ENCODE measurements at regions not wholly inside any gene's neighbourhood (a gene's known extent, or its start where the extent isn't known, plus 50 kb on each side); places are given as distances from the start of the nearest gene placed in this dataset.

DNA sequence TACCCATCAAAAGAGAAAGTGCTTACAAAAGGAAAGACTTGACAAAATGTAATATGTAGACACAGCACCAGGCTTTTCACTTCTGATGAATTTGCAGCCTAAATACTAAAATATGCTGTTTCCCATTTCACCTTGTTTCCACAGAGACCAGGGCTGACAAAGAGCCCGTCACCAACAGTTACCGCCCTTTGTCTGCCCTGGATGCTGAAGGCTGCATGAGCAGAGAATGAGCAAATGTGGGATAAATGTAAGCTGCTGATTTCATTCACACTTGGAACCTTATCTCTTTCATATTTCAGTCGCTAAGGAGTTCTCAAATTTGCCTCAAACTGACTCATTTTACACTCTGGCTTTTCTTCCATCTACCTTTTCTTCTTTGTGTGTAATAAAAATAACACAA lies 213.9 kb downstream of the TMEM167A start:
- Histone ChIP-seq H3K4me3 (no peak overlapping the region), H3K27me3 (no peaks in the 10 kb centered on the region), H3K4me2 (peak overlapping the region; percentile 23), H3K4me1 (peaks cover 52% of the 10 kb centered on the region), H4K20me1 (ENCODE audit: low read depth) (no peaks in the 10 kb centered on the region), H3K9ac (no peak overlapping the region), H3K79me2 (ENCODE audit: low read depth) (no peaks in the 10 kb centered on the region), H3K9me3 (ENCODE audit: low read depth) (no peaks in the 10 kb centered on the region), H3K27ac (no peak overlapping the region), H3F3A (ENCODE audit: low read depth) (peaks cover 23% of the 10 kb centered on the region), H2AFZ (replicated peaks) (peak overlapping the region; percentile 54), H3K36me3 (no peaks in the 10 kb centered on the region)
- peak overlapping the region; percentile 99 for H3K27ac Mint-ChIP-seq
- H3K9me3 Mint-ChIP-seq: peaks cover 2% of the 10 kb centered on the region
- peak overlapping the region; percentile 49 for H3K4me3 Mint-ChIP-seq
- H3K36me3 Mint-ChIP-seq: no peaks in the 10 kb centered on the region
- H3K27me3 Mint-ChIP-seq (ENCODE audit: insufficient read depth, low read depth): peaks cover 2% of the 10 kb centered on the region
- TF ChIP-seq, protein P1, sequence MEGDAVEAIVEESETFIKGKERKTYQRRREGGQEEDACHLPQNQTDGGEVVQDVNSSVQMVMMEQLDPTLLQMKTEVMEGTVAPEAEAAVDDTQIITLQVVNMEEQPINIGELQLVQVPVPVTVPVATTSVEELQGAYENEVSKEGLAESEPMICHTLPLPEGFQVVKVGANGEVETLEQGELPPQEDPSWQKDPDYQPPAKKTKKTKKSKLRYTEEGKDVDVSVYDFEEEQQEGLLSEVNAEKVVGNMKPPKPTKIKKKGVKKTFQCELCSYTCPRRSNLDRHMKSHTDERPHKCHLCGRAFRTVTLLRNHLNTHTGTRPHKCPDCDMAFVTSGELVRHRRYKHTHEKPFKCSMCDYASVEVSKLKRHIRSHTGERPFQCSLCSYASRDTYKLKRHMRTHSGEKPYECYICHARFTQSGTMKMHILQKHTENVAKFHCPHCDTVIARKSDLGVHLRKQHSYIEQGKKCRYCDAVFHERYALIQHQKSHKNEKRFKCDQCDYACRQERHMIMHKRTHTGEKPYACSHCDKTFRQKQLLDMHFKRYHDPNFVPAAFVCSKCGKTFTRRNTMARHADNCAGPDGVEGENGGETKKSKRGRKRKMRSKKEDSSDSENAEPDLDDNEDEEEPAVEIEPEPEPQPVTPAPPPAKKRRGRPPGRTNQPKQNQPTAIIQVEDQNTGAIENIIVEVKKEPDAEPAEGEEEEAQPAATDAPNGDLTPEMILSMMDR (IDR thresholded peaks at IDR 0.05): no peak
- no peak for TF ChIP-seq EZH2phosphoT487 (IDR thresholded peaks at IDR 0.05)
- TF ChIP-seq EZH2 (IDR thresholded peaks at IDR 0.05): no peak
- H3K4me1 Mint-ChIP-seq: peaks cover 58% of the 10 kb centered on the region
- DNase-seq (ENCODE audit: low spot score): peak; percentile 34

DNA sequence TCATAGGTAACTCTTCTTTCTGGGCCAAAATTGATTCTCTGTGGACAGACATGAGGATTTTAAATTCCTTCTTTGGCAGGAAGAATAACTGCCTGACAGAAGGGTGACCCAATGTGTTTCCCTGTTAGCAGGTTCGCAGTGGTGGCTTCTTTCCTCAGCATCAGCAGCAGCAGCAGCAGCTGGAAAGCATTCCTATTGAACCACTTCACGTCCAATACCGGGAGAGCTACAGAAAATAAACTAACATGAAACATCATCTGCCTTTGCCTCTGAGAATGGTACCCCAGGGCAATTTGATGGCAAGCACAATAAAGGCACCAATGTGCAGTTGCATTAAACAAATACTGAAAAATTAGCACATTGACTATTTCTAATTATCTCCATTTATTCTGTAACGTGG lies 214.5 kb downstream of the TMEM167A start:
- H3K9me3 Mint-ChIP-seq: peaks cover 2% of the 10 kb centered on the region
- TF ChIP-seq EZH2 (IDR thresholded peaks at IDR 0.05) (no peak), EZH2phosphoT487 (IDR thresholded peaks at IDR 0.05) (no peak)
- TF ChIP-seq, protein P1 (IDR thresholded peaks at IDR 0.05): no peak
- H3K4me1 ChIP-seq: peaks cover 57% of the 10 kb centered on the region
- H2AFZ ChIP-seq (replicated peaks): peak overlapping the region; percentile 54
- no peak for DNase-seq (ENCODE audit: low spot score)
- no peak overlapping the region for H3K4me3 ChIP-seq
- no peak overlapping the region for H3K9ac ChIP-seq
- H3K27me3 ChIP-seq: no peaks in the 10 kb centered on the region
- H3K36me3 Mint-ChIP-seq: no peaks in the 10 kb centered on the region
- peaks cover 28% of the 10 kb centered on the region for H3F3A ChIP-seq (ENCODE audit: low read depth)
- H3K4me3 Mint-ChIP-seq: peak overlapping the region; percentile 22
- H3K27me3 Mint-ChIP-seq (ENCODE audit: insufficient read depth, low read depth): peaks cover 2% of the 10 kb centered on the region
- H3K27ac ChIP-seq: no peak overlapping the region
- H3K4me2 ChIP-seq: peak overlapping the region; percentile 23
- H4K20me1 ChIP-seq (ENCODE audit: low read depth): no peaks in the 10 kb centered on the region
- peaks cover 64% of the 10 kb centered on the region for H3K4me1 Mint-ChIP-seq
- no peaks in the 10 kb centered on the region for H3K79me2 ChIP-seq (ENCODE audit: low read depth)
- H3K27ac Mint-ChIP-seq: peak overlapping the region; percentile 99
- H3K36me3 ChIP-seq: no peaks in the 10 kb centered on the region
- no peaks in the 10 kb centered on the region for H3K9me3 ChIP-seq (ENCODE audit: low read depth)

DNA sequence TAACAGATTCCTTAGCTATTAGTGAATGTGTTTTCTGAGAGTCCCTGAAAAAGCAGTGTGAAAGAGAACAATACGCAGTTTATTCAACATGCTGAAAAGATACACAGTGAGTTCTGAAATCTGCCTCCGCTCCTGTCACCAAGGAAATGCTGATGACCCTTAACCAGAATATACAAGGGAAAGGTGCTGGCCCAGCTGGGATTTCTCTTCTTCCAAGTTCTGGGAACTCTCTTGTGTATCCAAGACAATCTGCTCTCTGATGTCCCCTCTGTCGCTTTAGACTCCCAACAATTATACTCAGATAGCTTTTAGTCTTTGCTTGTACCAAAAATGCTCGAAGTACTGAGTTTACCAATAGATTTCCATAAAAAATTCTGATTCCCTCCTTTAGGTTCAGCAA lies 214.9 kb downstream of the TMEM167A start:
- Histone ChIP-seq H3K4me3 (no peak overlapping the region), H3K4me2 (peak overlapping the region; percentile 23), H3K36me3 (no peaks in the 10 kb centered on the region), H3K9ac (no peak overlapping the region), H3K27me3 (no peaks in the 10 kb centered on the region), H3F3A (ENCODE audit: low read depth) (peaks cover 33% of the 10 kb centered on the region), H3K9me3 (ENCODE audit: low read depth) (no peaks in the 10 kb centered on the region), H4K20me1 (ENCODE audit: low read depth) (no peaks in the 10 kb centered on the region), H3K79me2 (ENCODE audit: low read depth) (no peaks in the 10 kb centered on the region), H3K27ac (no peak overlapping the region), H2AFZ (replicated peaks) (peak overlapping the region; percentile 54), H3K4me1 (peaks cover 60% of the 10 kb centered on the region)
- Mint-ChIP-seq H3K27me3 (ENCODE audit: insufficient read depth, low read depth) (peaks cover 2% of the 10 kb centered on the region), H3K4me3 (peak overlapping the region; percentile 22), H3K4me1 (peaks cover 64% of the 10 kb centered on the region), H3K36me3 (no peaks in the 10 kb centered on the region), H3K9me3 (peaks cover 2% of the 10 kb centered on the region), H3K27ac (peak overlapping the region; percentile 99)
- TF ChIP-seq EZH2phosphoT487 (IDR thresholded peaks at IDR 0.05) (no peak), EZH2 (IDR thresholded peaks at IDR 0.05) (no peak)
- TF ChIP-seq, protein P1 (IDR thresholded peaks at IDR 0.05): no peak
- DNase-seq (ENCODE audit: low spot score): no peak
